ENCODE measurements at regions not wholly inside any gene's neighbourhood (a gene's known extent, or its start where the extent isn't known, plus 50 kb on each side); places are given as distances from the start of the nearest gene placed in this dataset.
"Not testable (repeated sequence)": the region's sequence is repeated elsewhere in the genome, so short reads cannot be mapped to it uniquely, and the experiment has no call there.

DNA sequence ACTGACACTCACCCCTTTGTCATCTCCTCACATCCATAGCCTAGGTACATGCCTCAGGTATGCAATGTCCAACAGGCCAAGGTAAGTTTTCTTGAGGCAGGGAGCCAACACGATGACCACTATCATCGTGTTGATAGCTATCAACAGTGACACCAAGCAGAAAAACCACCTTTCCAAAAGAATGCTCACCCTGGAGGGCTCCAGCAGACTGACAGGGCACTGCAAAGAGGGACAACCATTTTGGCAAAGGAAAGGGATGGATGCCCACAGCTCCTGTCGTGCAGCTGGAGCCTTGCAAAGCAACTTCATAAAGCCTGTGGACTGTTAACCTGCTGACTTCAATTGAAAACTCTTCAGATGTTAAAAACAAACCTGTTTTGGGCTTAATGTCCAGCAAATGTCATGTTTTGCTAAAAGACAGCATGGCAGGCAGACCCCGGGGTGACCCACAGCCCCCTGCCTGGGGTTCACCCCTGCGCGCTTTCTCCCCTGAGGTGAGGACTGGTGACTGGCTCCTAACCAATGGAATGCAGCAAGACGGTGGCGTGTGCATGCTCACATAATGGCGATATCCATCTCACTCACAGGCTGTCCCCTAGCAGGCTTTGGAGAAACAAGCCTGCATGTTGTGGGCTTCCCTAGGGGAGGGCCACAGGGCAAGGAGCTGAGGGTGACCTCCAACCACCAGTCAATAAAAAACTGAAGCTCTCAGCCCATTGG is 293.8 kb downstream of the TCERG1L start:
- no peak for DNase-seq (ENCODE audit: low read depth)

DNA sequence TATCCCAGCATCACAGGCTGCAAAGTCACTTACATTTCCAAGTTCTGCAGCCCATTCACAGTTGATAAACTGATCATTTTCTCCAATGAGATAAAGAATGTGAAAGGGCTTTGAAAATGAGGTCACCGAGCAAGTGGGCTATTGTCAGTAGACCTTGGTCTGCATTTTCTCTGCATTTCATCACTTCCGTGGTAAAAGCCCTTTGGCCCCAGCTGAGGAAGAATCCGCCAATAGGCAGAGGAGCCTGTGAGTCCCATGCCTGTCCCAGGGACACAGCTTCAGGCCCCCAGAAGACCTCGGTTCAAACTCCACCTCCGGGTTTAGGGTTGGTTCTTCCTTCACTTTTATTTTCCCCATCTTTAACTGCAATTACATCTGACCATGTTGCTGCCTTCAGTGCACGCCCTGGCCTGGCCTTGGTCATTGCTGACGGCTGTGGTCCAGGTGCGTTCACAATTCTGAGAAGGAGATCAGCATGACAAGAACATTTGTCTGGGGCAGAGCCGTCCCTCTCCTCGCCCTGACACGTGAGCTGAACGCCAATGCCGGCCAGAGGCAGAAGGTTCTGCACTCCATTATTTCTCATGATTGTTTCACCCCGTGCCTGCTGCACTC is 292.5 kb downstream of the TCERG1L start:
- no peak for DNase-seq (ENCODE audit: low read depth)

DNA sequence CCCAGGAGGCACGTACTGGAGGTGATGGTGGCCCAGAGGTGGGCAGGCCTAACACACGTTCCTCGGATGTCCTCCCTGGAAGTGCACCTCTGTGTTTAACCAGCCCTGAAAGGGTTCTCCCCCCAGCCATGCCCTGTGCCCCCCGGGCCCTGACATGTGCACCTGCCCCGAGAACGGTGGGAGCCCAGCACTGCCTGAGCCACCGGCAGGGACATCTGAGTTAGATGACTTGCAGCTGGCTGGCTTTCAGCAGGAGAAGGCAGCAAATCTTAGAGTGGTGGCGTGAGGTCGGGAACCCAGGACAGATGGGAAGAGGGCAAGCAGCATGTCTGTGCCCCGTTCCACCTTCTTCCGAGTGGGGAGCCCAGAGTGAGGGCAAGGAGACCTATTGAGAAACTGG is 291.8 kb downstream of the TCERG1L start:
- DNase-seq (ENCODE audit: low read depth) = no peak

DNA sequence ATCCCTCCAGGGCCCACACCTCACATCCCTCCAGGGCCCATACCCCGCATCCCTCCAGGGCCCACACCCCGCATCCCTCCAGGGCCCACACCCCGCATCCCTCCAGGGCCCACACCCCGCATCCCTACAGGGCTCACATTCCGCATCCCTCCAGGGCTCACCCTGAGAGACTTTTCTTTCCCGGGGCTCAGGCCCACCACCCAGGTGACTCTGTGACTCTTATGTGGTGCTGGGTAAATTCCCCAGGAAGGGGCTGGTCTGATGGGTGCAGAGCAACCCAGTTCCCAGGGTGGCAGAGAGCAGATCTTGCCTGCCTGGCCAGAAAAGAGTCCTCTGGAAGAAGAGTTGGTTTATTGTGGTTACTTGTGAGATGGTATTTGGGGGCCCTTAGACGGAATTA is 290.7 kb downstream of the TCERG1L start:
- no peak for DNase-seq (ENCODE audit: low read depth)

DNA sequence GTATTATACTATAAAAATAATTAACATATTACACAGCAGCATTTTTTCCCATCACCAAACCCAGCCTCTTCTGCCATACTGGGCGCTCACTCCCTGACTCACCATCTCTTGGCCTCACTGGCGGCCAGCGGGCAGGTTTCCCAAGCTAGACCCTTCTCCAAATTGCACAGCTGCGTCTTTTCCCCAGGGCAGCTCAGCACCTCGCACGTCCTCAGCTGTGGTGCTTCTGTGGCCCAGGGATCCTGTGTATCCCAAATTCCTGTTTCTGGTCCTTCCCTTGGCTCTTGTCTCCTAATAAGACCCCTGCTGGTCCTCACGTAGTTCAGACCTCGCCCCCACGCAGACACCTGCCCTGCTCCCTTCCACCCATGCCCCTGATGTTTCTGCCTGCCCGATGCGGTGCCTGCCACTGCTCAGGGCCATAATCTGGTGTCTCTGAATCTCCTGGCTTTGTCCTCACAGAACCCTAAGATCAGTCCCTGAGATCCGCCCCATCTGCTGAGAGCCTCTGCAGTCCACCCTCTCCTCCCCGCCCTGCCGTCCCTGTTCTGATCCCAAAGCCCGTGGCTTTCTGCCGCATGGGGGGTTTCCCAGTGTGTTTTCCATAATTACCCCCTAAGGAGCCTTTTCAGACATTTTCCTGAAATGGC is 290.1 kb downstream of the TCERG1L start:
- no peak for DNase-seq (ENCODE audit: low read depth)

DNA sequence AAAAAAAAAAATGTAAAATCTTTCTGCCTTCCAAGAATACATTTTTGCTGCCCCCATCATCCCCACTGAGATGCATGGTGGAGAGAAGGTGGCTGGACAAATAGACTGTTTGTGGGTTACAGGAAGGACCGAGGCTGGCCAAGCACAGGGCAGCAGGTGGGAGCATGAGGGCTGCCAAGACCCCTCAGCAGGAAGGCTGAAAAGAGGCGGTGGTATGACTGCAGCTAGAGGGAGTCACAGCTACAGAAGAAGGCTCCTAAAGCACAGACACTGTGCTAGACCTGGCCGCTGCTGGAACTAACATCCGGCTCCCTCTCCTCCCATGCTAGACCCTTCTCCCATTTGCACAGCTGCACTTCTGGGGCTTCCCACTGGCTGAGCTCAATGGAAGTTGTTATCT is 289.6 kb downstream of the TCERG1L start:
- no peak for DNase-seq (ENCODE audit: low read depth)

DNA sequence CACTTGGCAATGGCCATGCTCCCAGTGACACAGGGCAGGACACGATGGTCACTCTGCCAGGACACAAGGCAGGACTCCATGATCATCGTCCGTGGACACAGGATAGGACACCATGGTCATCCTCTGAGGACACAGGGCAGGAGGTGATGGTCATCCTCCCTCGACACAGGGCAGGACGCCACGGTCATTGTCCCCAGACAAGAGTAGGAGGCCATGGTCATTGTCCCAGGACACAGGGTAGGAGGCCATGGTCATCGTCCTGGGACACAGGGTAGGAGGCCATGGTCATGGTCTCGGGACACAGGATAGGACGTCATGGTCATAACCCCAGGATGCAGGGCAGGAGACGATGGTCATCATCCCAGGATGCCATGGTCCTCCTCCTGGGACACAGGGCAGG is 289.2 kb downstream of the TCERG1L start:
- DNase-seq (ENCODE audit: low read depth) = no peak

DNA sequence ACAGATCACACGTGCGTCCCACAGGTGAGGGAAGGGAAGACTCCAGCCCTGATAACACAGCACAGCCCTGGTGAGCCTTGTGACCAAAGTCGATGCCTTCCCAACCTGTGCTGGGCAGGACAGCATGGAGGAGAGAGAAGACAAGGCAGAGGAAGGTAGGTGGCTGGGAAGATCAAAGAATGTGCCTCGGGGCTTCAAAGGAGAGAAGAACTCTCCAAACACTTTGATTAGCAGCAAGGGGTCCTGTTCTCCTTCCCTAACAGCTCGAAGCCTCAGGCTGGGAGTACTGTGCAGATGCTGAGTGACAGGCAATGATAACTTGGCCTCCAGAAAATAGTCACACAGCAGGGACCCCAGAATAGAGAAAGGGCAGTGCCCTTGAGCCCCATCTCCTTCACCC is 288.5 kb downstream of the TCERG1L start:
- DNase-seq (ENCODE audit: low read depth) = no peak

DNA sequence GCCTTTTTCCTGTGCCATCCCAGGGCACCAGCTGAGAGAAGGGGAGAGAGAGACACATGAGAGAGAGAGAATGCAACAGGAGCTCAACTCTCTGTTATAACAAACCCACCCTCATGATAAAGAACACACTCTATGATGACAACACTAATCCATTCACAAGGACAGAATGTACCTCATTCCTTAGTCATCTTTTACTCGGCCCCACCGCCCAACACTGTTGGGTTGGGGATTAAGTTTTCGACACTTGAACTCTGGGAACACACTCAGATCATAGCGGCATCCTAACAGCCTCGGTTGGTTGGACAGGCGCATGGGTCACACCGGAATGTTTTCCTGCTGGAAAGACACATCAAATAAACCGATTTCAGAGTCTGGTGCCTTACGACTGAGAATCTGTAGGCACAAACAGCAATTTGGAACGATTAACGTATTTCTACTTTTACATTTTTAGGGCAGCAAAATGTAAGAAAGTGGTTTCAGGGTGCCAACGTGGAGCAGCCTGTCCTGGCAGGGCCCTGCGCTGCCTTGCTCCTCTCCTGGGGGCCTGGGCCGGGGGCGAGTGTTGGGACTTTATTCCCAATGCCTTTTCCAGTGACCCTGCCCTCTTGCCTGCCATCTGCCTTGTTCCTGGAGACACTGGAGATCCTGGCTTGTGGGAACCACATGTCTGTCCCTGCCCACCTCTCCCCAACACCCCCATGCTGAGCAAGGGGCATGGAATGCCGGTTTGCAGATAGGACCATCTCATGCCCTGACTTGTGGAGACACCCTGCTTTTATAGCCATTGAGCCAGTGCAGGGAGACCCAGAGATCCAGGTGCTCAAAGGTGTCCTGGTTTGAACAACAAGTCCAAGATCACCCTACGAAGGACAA is 287.0 kb downstream of the TCERG1L start:
- DNase-seq (ENCODE audit: low read depth) = no peak

DNA sequence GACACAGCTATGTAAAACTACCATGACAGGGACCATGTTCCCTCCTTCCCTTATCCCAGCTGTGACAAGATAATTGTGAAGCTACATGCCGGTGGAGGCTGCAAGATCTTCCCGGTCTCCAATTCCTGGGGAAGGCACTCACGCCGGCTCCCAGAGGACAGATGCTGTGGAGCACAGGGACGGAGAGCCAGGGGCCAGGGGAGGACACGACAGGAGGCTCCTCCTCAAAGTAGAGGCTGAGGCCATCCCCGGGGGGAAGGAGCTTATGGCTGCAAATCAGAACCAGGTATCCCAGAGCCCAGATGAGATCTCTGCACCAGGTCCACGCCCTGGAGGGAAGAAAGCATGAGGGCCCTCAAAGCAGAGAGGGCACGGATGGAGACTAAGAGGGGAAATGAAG is 286.2 kb downstream of the TCERG1L start:
- no peak for DNase-seq (ENCODE audit: low read depth)

DNA sequence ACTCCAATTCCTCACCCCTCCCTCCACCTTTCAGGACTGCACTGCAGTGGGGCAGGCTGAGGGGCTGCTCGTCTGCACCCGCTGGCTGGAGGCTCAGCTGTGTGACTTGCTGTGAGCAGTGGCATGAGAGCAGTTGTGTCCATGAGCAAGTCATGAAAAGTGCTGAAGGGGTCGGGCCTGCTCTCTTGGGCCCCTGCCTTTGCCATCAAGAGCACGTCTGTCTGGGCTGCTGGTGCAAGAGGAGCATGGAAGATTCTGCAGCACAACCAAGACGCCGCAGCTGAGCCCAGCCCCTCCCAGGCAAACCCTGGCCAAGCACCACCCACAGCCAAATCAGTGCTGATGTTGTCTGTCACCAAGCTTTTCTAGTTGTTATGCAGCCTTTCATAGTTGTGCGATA is 284.3 kb downstream of the TCERG1L start:
- no peak for DNase-seq (ENCODE audit: low read depth)

DNA sequence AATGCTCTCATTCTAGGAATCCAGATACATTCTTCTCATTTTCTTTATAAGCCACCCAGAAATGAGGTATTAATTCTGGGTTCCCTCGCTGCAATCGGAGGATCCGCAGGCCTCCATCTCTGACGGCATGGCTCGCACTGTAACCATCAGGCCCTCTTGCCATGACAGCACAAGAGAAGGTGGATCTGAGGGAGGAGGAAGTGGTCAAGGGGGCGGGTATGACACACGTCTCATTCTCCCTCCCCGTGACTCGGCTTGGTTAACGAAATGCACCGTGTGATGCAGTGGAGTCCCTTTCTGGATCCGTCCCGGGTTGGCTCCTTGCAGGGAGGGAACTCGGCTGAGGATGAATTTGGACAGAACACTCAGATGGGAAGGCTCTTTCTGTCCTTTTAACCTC is 280.2 kb downstream of the TCERG1L start:
- no peak for DNase-seq (ENCODE audit: low read depth)

DNA sequence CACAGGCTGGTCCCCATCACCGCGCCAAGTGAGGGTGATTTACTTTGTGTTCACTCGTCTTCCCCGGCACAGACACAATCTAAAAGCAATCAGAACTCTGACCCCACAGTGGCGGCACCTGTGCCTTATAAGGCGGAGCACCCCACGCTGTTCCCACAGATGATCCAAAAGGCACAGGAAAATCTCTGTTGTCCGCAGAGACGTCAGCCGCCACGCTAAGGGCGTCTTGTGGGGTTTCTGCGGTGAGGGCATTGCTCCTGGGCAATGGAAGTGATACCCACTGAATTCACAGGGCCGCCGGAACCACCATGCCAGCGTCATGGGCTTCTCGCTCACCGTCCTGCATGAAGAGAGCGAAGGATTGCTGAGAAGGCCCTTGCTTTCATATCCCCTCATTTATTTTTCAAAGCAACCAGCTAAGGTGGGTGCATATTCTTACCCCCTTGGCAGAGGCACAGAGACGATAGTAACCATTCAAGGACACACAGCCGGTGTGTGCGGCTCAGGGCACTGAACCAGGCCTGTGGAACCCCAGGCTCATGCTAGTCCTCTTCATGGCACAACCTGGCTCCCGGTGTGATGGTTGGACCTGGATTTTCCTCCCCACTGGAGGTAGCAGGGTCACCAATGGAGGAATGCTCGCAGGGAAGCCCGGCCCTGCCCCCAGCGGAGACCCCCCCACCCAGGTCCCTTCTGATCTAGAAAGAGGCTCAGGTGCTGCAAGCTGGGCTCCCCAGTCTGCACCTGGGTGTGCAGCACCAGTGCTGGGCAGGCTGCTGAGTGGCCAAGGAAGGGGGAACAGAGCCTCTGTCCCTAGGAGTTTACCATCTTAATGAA is 279.0 kb downstream of the TCERG1L start:
- DNase-seq (ENCODE audit: low read depth) = no peak

DNA sequence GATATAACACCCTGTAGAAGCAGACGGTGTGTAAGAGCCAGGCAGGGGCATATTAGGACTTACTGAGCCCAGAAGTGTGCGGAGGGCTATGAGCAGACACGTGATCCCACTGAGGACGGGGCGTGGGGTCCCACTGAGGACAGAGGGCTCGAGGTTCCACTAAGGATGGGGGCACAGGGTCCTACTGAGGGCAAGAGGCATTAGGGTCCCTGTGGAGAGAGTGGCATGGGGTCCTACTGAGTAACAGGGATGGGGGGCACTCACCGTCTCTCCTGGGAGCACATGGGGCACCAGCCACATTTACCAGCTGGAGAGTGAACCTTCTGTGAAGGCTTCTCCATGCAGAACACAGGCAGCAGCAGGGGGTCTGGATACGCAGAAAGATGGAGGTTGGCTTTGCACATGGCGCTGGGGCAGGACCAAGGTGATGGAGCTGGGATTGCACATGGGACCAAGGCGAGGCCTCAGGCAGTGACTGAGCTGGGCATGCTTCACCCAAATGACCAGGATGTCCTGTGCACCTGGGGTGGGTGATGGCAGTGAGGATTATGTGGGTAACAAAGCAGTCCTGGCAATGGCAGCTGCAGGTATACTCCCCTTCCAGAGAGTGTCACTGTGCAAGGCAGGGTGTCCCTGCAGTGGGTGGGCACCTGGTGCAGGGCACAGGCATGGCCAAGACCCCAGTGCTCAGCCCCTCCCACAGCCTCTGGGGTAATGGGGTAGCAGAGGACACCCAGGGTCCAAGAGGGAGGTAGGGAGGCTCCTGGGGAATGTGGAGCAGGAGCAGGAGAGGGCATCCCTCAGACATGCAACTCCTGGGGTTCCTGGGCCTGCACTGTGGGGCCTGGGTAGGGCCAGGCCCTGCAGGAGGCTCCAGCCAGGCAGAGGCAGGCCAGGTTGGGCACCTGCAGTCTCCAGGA is 278.1 kb downstream of the TCERG1L start:
- DNase-seq (ENCODE audit: low read depth) = no peak

DNA sequence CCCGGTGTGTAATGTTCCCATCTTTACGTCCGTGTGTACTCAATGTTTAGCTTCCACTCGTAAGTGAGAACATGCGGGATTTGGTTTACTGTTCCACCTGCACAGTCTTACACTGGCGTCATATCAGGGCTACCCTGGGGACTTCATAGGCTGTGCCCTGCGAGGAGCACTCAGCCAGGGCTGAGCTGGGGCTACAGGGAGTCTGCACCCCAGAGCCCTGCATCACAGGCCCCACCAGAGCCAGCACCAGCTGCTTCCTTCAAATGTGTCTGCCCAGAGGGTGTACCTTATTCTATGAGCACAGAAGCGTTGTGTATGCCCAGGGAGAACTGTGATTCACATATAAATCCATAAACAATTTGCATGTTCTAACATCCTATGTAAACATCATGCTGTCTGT is 277.1 kb downstream of the TCERG1L start:
- no peak for DNase-seq (ENCODE audit: low read depth)

DNA sequence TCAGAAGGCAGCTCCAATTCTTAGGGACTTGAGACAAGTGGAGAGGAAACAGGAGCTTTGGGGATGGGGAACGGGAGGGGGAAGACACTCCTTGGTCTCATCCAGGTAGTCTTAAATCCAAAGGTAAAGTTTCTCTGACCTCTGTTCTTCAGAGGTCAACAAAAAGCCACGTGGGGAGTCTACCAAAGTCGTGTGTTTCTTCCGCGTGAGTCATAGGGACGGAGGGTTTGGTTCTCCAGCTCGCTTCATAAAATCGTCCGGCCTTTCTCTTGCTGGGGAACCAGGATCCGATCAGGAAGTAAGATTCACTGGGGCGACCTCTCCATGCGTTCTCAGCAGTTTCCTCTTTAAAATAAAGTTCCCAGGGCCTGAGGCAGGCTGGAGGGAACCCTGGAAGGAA is 275.7 kb downstream of the TCERG1L start:
- DNase-seq (ENCODE audit: low read depth) = no peak

DNA sequence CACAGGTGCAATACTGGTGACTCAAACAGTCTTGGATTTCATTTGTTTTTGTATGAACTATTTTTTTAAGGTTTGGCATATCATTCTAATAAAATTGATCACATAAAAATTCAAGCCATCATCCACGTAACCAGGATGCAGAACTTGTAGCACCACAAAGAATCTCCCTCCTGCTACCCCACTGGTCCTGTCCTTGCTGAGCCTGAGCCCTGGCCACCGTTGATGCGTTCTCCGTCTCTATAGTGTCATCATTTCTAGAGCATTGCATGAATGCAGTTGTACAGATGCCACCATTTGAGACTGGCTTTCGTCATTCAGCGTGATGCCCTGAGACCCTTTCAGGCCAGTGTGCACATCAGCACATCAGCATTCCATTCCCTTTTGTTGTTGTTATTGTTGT is 273.5 kb downstream of the TCERG1L start:
- no peak for DNase-seq (ENCODE audit: low read depth)

DNA sequence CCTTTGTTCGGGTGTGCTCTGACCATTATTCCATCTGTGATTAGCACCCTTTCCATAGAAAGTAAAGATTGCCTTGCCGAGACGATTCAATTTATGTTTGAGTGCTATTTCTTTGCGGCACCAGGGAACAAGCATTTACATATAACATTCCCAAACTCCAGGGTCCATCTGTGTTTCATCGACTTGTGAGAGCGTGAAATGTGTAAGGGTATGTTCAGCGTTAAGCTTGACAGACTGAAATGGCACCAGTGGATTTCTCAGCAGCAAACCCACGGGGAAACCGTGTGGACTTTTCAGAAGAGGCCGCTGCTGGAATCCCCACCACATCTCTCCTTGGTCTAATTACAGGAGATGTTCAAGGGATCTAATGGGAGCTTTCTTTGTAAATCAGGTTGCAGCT is 270.5 kb downstream of the TCERG1L start:
- no peak for DNase-seq (ENCODE audit: low read depth)

DNA sequence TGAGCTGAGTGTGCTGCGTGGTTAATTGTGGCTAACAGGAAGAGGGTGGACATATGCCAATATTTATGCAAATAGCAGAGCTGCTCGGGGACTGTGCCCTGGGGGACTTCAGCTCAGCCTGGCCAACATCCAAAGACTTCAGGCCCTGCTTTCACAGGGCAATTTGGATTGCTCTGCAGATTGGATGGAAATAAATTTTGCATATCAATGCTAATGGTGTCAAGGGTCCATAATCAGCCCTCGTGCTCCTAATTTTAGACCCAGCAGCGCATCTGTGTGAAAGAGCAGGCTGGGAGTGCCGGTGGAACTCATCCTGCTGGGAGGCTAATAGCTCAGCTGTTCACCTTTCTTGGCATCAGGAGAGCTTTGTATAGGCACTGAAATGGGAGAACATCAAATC is 270.1 kb downstream of the TCERG1L start:
- no peak for DNase-seq (ENCODE audit: low read depth)

DNA sequence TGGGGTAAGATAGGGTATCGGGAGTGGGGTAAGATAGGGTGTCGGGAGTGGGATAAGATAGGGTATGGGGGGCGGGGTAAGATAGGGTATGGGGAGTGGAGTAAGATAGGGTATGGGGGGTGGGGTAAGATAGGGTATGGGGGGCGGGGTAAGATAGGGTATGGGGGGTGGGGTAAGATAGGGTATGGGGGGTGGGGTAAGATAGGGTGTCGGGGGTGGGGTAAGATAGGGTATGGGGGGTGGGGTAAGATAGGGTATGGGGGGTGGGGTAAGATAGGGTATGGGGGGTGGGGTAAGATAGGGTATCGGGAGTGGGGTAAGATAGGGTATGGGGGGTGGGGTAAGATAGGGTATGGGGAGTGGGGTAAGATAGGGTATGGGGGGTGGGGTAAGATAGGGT is 269.5 kb downstream of the TCERG1L start:
- DNase-seq (ENCODE audit: low read depth) = not testable (repeated sequence)
